ENCODE measurements at regions not wholly inside any gene's neighbourhood (a gene's known extent, or its start where the extent isn't known, plus 50 kb on each side); places are given as distances from the start of the nearest gene placed in this dataset.

DNA sequence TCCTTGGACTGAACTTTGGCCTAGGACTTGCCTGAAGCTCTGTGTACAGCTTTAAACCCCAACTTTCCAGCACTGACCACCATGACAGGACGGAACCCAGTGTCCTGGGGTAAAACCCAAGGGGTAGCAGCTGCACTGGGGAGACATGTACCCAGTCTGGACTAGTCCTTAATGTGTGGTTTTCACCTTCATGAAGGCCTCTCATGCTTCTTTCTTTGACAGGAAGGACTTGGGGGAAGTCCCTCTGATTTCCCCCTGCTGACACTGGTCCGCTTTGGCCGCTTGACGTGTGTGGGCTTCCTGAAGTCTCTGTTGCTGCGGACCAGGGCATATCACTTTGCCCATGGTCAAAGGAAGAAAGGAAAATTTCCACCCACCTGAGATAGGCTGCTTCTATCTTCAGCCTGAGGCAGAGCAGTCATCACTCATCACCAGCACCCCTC, 66.3 kb upstream of the PRDX6 start:
- no peak for ATAC-seq (ENCODE audit: insufficient read depth, low FRiP score)
- DNase-seq = no peak
- Histone ChIP-seq H3K4me3 (no peak overlapping the region), H3K27ac (ENCODE audit: low read depth in 1 of 2, low read length in 1 of 2) (no peak overlapping the region), H3K9ac (ENCODE audit: insufficient read depth in 1 of 2, low read length in 2 of 2) (no peak overlapping the region), H3K9me3 (ENCODE audit: control insufficient read depth in 4 of 4, insufficient read depth in 3 of 4, low read length in 3 of 4) (no peaks in the 10 kb centered on the region), H3K4me1 (ENCODE audit: control insufficient read depth in 5 of 5, insufficient read depth in 5 of 5, low read length in 5 of 5) (peaks cover 0 to 7% (median 3%) of the 10 kb centered on the region in 5 donors), H3K27me3 (ENCODE audit: control insufficient read depth in 3 of 3, insufficient read depth in 3 of 3, low read length in 2 of 3) (no peaks in the 10 kb centered on the region), H3K36me3 (ENCODE audit: control insufficient read depth in 4 of 4, insufficient read depth in 4 of 4, low read length in 4 of 4) (peaks cover 0 to 3% (median 0%) of the 10 kb centered on the region in 4 donors)
- 39 to 75% methylated on average over 5 of the region's 5 CpGs for WGBS, 2 donors
- TF ChIP-seq, protein P1, sequence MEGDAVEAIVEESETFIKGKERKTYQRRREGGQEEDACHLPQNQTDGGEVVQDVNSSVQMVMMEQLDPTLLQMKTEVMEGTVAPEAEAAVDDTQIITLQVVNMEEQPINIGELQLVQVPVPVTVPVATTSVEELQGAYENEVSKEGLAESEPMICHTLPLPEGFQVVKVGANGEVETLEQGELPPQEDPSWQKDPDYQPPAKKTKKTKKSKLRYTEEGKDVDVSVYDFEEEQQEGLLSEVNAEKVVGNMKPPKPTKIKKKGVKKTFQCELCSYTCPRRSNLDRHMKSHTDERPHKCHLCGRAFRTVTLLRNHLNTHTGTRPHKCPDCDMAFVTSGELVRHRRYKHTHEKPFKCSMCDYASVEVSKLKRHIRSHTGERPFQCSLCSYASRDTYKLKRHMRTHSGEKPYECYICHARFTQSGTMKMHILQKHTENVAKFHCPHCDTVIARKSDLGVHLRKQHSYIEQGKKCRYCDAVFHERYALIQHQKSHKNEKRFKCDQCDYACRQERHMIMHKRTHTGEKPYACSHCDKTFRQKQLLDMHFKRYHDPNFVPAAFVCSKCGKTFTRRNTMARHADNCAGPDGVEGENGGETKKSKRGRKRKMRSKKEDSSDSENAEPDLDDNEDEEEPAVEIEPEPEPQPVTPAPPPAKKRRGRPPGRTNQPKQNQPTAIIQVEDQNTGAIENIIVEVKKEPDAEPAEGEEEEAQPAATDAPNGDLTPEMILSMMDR (IDR thresholded peaks at IDR 0.05; ENCODE audit: control extremely low read depth, extremely low read depth) = no peak

DNA sequence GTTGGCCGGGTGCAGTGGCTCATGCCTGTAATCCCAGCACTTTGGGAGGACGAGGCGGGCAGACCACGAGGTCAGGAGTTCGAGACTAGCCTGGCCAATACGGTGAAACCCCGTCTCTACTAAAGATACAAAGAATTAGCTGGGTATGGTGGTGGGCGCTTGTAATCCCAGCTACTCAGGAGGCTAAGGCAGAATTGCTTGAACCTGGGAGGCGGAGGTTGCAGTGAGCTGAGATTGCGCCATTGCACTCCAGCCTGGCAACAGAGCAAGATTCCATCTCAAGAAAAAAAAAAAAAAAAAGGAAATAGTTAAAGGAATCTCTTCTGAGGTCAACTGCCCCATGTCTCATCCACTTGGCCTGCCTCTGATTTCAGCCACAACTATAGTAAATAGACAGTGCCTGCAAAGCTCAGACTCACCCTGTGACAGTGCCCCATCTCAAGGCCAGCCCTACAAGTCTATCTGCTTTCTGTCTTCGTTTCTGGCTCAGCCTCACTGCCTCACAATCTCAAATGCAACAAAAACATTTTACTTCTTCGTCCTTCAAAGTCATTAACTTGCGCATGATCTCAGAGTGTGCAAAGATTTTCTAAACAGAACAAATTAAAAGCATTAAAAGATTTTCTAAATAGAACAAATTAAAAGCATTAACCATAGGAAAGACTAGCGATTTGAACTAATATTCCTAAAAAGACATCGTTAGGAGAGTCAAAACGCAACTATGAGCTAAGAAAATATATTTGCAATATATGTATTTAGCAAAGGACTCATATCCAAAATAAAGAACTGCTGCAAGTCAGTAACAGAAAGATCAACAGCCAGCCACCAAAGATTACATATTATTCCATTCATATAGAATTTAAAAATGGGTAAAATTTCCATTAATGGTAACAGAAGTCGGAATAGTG, 65.0 kb upstream of the PRDX6 start:
- Histone ChIP-seq H3K9ac (ENCODE audit: insufficient read depth in 1 of 2, low read length in 2 of 2) (no peak overlapping the region), H3K4me3 (no peak overlapping the region), H3K9me3 (ENCODE audit: control insufficient read depth in 4 of 4, insufficient read depth in 3 of 4, low read length in 3 of 4) (no peaks in the 10 kb centered on the region), H3K4me1 (ENCODE audit: control insufficient read depth in 5 of 5, insufficient read depth in 5 of 5, low read length in 5 of 5) (peaks cover 0 to 7% (median 2%) of the 10 kb centered on the region in 5 donors), H3K27ac (ENCODE audit: low read depth in 1 of 2, low read length in 1 of 2) (no peak overlapping the region), H3K36me3 (ENCODE audit: control insufficient read depth in 4 of 4, insufficient read depth in 4 of 4, low read length in 4 of 4) (peaks cover 0 to 3% (median 0%) of the 10 kb centered on the region in 4 donors), H3K27me3 (ENCODE audit: control insufficient read depth in 3 of 3, insufficient read depth in 3 of 3, low read length in 2 of 3) (no peaks in the 10 kb centered on the region)
- DNase-seq (no peak), ATAC-seq (ENCODE audit: insufficient read depth, low FRiP score) (peak; percentile 72)
- 81 to 87% methylated on average over 17 of the region's 17 CpGs for WGBS, 2 donors
- TF ChIP-seq, protein P1 (IDR thresholded peaks at IDR 0.05; ENCODE audit: control extremely low read depth, extremely low read depth) = no peak

- no peak overlapping the region for H3K27ac ChIP-seq (ENCODE audit: low read depth in 1 of 2, low read length in 1 of 2)
- TF ChIP-seq, protein P1 (IDR thresholded peaks at IDR 0.05; ENCODE audit: control extremely low read depth, extremely low read depth) = no peak
- 76 to 77% methylated on average over 7 of the region's 7 CpGs for WGBS, 2 donors
- no peaks in the 10 kb centered on the region for H3K27me3 ChIP-seq (ENCODE audit: control insufficient read depth in 3 of 3, insufficient read depth in 3 of 3, low read length in 2 of 3)
- DNase-seq (peak; percentile 11 to 18 (median 18)), ATAC-seq (ENCODE audit: insufficient read depth, low FRiP score) (no peak)
- peaks cover 0 to 7% (median 2%) of the 10 kb centered on the region in 5 donors for H3K4me1 ChIP-seq (ENCODE audit: control insufficient read depth in 5 of 5, insufficient read depth in 5 of 5, low read length in 5 of 5)
- no peak overlapping the region for H3K9ac ChIP-seq (ENCODE audit: insufficient read depth in 1 of 2, low read length in 2 of 2)
- peaks cover 0 to 3% (median 0%) of the 10 kb centered on the region in 4 donors for H3K36me3 ChIP-seq (ENCODE audit: control insufficient read depth in 4 of 4, insufficient read depth in 4 of 4, low read length in 4 of 4)
- H3K4me3 ChIP-seq = no peak overlapping the region
- H3K9me3 ChIP-seq (ENCODE audit: control insufficient read depth in 4 of 4, insufficient read depth in 3 of 4, low read length in 3 of 4) = no peaks in the 10 kb centered on the region
Observed at GRCh38 chr1:173413271-173413707, 63.8 kb upstream of the PRDX6 start.

Measured in lung (tissue), 11 donors.